Activated CD8-positive, alpha-beta memory T cell treated with anti-CD3 and anti-CD28 coated beads, Interleukin-2, amount 50 U/mL, for 1 hour (primary cell): ENCODE measurements at regions not wholly inside any gene's neighbourhood (a gene's known extent, or its start where the extent isn't known, plus 50 kb on each side); places are given as distances from the start of the nearest gene placed in this dataset.
"Not testable (repeated sequence)": the region's sequence is repeated elsewhere in the genome, so short reads cannot be mapped to it uniquely, and the experiment has no call there.

Experiments used
- DNase-seq: peaks from one replicate; pipeline ENCODE4 v3.0.0-alpha.2; 2020; ENCODE audit errors: extremely low read depth

DNA sequence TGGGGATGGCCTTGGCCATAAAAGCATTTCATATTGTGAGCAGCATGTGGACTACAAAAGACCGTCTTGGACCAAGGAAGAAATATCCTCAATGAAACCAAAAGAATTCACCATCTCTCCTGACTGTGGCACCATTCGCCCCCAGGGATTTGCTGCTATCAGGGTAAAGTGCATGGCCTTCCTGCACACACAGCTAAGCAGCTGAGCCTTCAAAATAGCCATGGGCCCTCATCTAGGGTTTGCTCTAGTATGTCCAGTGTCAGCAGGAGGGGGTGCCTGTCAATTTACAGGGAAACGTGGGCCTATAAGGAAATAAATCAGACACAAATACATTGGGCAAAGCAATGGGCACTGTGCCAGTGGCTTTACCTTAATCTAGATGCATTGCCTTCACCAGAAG lies 296.6 kb upstream of the NBPF12 start:
- DNase-seq: not testable (repeated sequence)

DNA sequence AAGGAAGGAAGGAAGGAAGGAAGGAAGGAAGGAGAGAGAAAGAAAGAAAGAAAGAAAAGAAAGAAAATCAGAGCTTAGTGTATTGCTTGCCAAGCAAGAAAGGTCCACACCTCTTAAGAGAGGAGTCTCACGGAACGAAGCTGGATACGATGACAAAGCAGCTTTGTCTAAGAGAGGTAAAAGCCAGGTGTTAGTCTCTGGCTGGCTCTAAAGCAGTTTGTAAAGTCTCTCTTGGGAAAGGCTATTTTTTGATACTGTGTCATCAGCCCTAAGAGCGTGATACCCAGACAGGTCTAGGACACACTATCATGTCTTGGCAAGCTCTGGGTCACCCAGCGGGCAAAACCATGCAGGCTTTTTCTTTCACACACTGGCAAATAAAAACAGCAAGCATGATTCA lies 297.5 kb upstream of the NBPF12 start:
- DNase-seq: not testable (repeated sequence)

DNA sequence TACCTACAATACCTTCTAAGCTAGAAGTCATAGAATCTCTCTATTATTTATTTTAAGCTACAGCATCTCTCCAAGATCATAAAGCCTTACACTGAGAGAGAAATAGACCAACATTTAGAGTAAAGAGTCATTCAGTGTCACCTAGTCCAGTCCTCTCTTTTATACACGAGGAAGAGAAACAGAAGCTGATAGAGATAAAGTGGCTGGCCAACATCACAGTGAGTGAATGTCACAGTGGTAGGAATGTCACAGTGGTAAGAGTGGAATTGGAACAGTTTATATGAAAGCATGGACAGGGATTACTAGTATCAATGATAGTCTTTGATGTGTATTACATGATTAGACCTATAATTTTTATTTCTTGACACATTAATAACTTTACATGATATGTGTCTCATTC lies 307.8 kb upstream of the NBPF12 start:
- not testable (repeated sequence) for DNase-seq

DNA sequence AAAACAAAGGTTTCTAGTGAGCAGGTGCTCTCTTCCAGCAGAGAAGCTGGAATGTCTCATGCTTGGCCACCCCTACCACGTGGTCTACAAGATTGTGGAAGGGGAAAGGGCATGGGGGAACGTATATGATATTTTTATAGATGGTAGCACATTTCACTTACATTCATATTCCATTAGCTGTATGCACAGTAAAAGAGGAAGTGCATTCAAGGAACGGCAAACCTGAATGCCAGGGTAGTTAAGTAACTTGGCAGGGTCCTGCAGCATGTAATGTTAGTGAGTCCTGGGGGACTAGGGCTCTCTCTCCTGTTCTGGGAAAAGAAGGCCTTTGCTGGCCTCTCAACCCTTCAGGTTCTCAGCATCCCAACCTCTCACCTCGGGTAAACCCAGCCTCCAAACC lies 319.5 kb upstream of the NBPF12 start:
- DNase-seq: not testable (repeated sequence)

DNA sequence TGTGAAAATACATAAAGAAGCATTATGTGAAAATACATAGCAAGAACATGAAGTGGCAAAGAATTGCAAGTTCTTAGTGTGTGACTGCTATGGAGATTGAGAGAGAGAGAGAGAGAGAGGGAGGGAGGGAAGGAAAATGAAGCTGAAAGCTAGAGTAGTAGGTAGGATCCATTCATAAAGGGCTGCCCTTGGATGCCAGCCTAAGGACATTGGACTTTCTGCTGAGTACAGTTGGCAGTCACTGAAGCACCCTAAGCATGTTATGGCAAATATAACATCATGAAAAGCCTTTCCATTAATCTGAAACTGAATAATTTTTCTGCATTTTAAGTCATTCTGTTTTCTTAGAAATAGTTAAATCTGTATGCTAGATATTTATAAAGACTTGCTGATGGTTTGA lies 333.4 kb upstream of the NBPF12 start:
- DNase-seq: not testable (repeated sequence)

DNA sequence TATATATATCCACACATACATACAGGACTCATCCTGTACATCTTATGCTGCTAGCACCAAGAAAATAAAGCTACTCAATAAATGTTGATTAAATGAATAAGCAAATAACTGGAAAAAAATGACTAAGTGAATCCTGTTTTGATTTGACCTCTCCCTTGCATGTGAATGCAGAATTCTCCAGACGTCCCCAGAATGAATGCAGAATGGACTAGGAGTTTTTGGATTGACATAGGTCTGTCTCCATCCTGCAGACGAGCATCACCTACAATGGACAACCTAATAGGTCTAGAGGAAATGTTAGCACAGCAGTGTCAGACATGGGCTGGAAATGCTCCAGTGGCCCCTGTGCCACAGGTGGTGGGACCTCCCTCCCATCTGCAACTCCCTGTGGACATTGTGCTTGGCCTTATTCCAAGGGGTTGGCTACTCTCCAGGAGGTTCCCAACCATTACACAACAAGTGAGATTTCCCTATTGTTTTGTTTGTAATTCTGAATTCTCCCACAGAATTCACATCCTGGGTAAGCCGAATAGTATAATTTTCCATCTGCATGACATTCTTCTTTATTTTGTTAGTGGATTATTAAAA lies 337.3 kb upstream of the NBPF12 start:
- DNase-seq: not testable (repeated sequence)

DNA sequence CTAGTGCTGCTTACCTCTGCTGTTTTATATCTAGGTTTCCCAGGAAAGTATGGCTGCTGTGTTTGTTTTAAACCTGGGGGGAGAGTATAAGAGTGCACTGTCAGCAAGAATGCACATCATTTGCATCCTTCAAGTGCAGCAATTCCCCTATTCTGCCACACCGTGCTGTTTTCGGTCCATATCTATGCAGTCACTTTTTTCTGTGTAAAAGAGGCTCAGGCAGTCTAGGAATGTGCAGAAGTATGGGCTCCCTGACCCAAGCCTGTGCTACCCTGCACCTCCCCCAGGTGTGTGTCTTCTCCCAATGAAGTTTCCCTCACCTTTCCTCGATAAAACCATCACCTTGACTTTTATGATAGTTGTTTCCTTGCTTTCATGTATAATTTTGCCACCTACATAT lies 338.2 kb upstream of the NBPF12 start:
- not testable (repeated sequence) for DNase-seq

DNA sequence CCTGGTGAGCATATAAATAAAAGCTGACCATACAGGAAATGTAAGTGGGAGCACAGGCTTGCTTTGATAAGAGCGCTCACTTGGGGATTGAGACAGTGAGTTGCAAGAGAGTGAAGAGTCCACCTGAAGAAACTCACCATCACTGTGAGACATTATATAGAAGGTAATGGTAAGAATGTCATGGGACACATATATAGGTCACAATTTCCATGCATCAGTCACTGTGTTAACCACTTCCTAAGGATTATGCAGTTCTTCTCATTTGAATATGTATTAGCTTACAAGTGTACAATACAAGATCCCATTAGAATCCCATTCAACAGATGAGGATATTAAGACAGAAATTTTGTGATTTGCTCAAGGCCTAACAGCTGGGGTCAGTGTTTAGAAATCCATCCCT lies 352.4 kb upstream of the NOTCH2NLA start:
- not testable (repeated sequence) for DNase-seq

DNA sequence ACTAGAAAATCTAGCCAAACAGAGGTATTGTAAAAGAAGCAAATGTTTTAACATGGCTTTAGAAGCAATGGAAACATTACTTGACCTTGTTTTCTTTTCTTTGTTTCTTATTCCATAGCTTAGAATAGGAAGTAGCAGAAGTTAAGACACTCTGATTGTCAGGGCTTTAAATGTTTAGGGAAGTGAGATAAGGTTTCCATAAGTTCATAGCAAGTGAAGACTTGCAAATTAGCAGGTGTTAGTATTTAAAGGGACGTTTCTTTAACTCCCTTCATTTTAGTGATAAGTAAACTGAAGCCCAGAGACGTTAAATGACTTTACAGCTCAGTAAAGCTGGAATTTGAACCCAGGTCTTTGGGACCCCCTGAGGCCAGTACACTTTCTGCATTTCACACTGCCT lies 338.7 kb upstream of the NOTCH2NLA start:
- not testable (repeated sequence) for DNase-seq

DNA sequence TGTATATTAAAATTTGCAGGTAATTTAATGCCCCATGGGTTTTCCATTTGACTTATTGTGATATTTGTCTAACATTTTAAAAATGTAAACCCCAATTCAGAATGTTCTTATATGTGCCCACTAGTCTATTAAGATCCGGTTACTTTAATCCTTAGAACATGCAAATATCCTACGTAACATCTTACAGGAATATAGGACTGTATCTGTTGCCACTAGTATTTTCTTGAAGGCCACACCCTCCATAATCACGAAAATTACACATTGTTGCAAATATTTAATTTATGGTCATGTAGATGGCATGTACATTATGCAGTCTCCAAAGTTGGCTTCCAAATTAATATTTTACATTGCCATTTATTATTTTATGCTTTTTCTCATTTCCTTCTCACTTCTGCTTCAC lies 329.2 kb upstream of the NOTCH2NLA start:
- DNase-seq: not testable (repeated sequence)

DNA sequence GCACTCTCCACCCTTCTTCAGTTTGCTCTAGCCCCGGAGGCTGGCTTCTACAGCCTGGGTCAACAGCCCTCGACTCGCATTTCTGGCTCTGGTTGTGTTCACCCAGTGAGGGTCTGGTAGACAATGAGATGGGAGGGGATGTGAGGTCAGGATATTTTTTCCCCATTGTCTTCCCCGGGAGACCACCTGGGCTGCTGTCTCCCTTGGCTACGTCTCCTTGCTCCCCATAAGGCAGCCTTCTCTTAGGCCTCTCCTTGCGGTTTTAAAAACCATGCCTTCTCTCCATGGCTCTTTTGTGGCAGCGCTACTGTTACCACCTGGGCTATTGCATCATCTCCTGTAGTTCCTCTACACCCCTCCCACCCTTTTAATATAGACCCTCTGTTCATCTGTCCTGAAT lies 327.6 kb upstream of the NOTCH2NLA start:
- not testable (repeated sequence) for DNase-seq

DNA sequence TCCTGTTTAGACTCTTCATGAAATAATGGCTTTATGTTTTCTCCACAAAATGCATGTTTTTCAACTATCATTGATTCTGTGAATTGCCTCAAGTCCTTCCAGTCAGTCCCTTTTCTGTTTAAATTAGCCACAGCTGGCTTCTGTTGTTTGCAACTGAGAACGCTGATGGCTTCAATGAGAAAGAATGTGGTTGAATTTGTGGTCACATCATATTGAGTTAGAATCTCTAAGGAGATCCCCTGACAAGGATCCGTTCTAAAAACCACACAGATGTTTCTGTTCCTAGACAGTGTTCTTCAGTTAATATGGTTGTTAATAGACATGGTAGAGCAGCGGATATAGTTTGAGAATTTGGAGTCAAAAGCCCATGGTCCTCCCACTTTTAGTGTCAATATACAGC lies 323.6 kb upstream of the NOTCH2NLA start:
- not testable (repeated sequence) for DNase-seq

DNA sequence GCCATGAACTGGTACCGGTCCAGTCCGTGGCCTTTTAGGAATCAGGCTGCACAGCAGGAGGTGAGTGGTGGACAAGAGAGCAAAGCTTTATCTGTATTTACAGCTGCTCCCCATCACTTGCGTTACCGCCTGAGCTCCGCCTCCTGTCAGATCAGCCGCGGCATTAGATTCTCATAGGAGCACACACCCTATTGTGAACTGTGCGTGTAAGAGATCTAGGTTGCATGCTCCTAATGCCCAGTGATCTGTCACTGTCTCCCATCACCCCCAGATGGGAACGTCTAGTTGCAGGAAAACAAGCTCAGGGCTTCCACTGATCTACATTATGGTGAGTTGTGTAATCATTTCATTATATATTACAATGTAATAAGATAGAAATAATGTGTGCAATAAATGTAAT lies 319.9 kb upstream of the NOTCH2NLA start:
- not testable (repeated sequence) for DNase-seq

DNA sequence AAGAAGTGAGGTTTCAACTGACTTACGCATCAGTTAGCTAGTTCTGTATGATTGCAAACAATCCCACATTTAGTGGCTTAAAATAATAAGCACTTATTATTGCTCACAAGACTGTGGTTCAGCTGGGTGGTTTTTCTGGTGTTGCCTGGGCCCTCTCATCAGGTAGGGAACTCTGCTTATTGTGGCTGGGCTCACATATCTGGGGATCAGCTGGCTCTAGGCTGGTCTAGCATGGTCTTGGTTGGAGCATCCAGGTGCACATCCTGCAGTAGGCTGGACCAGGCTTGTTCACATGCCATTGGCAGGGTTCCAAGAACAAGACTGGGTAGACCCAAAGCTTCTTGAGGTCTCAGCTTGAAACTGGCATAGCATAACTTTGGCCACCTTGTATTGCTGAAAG lies 317.4 kb upstream of the NOTCH2NLA start:
- DNase-seq: not testable (repeated sequence)

DNA sequence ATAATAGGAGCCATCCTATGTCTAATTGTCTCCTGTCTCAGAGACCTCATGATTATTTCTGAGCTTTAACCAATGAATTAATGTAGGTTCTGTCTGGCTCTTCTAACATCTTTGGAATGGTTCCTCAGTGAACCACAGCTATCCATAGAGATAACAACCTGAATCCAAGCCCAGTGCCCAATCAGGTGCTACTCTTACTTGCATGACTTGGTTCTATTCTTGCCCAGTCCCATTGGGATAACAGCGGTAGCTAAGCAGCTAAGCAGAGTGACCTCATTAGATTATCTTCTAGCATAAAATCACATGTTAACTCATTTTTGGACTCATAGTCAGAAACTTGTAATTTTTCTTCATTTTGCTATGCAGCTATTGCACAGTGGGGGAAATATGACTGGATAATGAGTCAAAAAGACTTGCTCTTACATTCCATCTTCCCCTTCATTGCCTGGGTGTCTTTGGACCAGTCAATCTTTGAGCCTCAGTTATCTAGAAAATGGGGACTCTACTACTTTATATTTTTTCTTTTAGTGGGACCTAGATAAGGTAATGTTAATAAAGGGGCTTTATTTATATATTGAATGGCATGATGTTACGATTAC lies 309.1 kb upstream of the NOTCH2NLA start:
- DNase-seq: not testable (repeated sequence)

DNA sequence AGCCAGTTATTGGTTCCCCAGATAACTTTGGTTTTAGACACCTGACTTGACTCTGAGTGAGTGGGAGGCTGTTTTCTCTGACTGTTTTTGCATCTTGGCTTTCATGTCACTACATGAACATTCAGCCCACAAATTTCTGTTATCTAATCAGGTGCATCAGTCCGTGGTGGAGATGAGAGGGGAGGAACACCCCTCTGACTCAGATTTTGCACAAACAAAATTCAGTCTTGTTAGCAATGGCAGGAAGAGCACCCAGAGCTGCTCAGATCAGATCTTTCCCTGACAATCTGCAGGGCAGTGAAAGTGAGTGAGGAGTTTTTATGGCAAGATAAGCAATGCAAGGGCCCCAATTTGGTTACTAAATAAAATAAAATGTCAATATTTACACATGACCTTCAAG lies 307.2 kb upstream of the NOTCH2NLA start:
- DNase-seq: not testable (repeated sequence)

DNA sequence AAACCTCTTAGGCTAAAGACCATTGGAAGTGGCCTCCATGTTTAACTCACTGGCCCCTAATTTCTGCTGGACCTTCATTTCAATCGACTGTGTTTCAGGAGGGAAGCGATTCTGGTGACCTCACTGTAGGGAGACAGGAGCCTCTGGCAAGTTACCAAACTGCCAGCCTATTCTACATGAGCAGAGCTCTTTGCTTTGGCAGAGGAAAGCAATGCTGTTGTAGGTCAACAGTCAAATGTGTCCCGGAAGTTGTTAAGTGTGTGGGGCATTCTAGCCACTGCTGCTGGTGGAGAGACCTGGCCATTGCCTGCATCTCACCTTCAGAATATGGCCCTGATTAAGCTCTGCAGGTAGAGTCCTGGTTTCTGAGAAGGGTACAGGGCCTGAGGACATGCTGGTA lies 306.8 kb upstream of the NOTCH2NLA start:
- not testable (repeated sequence) for DNase-seq

DNA sequence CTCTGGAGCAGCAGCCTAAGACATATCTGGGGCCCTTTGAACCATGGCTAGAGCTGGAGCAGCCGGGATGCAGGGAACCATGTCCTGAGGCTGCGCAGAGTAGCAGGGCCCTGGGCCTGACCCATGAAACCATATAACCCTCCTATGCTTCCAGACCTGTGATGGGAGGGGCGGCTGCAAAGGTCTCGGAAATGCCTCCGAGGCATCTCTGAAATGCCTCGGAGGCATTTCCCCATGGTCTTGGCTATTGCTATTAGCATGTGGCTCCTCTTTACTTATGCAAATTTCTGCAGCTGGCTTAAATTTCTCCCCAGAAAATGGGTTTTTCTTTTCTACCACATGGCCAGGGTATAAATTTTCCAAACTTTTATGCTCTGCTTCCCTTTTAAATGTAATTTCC lies 302.1 kb upstream of the NOTCH2NLA start:
- not testable (repeated sequence) for DNase-seq

DNA sequence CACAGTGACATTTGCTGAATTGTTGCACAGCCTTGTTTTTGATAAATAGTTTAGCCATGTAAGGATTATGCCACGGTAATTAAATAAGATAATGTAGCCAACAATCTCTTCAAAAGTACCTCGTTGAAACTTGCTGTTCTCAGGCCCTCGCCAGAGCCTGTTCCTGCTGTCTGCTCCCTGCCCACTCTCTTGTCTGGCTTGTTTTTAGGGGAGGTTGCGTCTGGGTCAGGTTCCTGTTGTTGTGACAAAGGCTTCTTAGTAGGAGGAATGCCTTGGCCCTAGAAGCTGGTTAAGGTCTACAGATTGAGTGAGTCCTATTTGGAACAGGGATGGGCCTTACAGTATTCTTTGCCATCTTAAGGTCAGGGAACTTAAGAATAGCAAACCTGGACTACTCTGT lies 294.0 kb upstream of the NOTCH2NLA start:
- not testable (repeated sequence) for DNase-seq

DNA sequence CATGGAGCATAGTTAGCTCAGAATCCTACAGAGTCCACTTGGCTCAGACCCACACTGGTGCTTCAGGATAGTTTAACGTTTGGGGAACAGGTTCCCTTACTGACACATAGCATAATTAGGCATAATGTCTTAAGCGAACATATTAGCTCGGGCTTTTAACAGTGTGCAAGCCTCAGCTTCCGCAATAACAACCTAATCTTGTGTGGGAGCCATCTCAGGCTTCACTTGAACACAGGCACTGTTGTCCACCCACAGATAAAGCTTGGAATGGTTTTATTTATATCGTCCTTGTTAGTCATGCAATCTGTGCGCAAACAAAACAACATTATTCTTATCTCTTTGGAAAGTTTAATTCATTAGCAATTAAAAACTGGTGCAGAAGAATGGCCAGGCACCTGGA lies 293.5 kb upstream of the NOTCH2NLA start:
- DNase-seq: not testable (repeated sequence)

DNA sequence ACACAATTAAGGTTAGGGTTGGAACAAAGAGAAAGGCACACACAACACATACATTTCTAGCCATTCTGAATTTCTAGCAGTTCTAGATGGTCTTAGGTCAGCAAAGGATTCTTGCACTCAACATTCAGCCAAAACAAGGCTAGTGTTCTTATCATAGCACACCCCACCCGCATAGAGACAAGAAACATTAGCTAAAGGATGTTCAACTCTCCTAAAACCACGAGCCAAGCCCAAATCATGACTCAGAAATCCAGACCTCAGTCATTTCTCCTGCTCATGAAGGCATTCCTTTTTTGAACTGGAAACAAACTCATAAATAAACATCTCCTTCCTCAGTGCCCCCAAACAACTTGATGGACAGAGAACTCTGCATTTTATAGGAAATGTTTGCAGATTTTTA lies 293.0 kb upstream of the NOTCH2NLA start:
- DNase-seq: not testable (repeated sequence)

DNA sequence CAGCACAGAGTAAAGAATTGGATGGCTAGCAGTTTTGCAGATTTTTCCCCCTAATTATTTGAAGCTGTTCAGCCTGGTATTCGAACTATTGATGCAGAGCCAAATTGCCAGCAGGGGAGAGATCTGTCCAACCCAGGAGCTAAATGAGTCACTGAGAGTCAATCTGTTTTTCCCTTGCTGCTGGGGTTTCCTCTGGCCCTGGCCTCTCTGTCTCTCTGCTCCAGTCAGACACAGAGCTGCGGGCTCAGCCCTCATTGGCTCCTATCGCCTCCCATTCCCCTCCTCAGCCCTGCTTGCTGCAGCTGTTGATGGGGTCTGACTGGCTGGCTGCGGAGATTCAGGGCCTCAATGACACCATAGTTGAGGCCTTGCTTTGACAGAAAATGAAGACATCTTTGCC lies 284.9 kb upstream of the NOTCH2NLA start:
- not testable (repeated sequence) for DNase-seq

DNA sequence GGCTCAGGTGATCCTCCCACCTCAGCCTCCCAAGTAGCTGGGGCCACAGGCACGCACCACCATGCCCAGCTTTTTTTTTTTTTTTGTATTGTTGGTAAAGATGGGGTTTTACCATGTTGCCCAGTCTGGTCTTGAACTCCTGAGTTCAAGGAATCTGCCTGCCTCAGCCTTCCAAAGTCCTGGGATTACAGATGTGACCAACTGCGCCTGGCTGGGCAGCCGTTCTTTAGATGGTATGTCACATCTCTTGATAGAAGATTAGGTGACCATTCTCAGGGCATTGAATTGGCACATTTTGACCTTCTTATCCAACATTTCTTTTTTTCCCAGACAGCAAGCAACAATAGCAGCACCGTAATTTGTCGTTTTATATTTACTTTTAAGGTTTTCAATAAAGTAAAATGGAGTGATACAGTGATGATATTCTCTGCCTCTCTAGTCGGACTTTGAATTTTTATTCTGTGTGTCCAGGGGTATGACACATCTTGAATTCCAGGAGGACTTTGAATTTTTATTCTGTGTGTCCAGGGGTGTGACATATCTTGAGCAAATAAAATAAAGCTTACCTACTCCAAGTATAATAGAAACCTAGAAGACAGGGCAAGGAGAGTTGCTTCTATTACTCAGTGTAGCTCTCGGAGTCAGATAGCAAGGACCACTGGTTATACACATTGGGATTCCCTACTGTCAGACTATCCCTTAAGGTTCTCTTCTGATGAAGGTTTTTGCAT lies 282.4 kb upstream of the NOTCH2NLA start:
- DNase-seq: not testable (repeated sequence)
